DMS 273 (cell line): ENCODE measurements at regions not wholly inside any gene's neighbourhood (a gene's known extent, or its start where the extent isn't known, plus 50 kb on each side); places are given as distances from the start of the nearest gene placed in this dataset.

ENCODE experiments used
- DNase-seq: peaks from one replicate; lab custom pipeline; 2025; ENCODE audit not compliant: unreplicated experiment; lab: John Stamatoyannopoulos, UW

DNA sequence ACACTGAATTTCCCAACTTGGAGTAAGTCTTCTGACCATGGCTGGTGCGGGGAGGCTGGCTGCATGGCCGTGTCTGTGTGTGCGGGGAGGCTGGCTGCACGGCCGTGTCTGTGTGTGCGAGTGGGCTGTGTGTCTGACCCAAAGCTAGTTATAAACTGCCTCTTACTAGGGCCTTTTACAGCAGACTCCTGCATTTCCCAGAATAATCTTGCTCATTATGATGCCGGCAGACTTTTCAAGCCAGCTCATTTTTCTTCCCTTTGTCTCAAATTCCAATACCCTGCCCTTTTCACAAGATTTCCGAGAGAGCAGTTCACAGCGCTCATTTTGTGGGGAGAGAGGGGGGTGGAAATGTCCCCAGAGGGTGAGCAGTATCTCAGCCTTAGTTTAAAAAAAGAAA lies 470.7 kb upstream of the BRINP1 start:
- no peak for DNase-seq

GRCh38 chr9:119838210-119838609 lies 469.0 kb upstream of the BRINP1 start:
- no peak for DNase-seq

DNA sequence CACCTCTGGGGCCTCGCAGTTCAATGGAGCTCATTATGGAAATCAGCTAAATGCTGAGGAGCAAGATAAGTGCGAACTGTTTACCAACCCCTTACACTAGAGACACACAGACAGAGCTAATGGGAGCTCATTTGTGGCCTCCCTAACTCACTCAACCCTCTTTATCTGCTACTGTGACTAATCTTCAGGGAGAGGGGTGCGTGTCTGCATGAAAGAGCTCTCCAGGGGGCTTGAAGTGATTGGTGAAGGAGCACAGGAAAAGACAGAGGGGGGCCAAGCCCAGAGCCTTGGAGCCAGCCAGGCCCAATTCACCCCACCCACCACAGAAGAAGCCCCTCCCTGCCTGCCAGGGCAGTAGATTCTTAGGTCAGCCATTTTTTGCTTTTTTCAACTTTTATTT lies 466.8 kb upstream of the BRINP1 start:
- DNase-seq, result no peak

DNA sequence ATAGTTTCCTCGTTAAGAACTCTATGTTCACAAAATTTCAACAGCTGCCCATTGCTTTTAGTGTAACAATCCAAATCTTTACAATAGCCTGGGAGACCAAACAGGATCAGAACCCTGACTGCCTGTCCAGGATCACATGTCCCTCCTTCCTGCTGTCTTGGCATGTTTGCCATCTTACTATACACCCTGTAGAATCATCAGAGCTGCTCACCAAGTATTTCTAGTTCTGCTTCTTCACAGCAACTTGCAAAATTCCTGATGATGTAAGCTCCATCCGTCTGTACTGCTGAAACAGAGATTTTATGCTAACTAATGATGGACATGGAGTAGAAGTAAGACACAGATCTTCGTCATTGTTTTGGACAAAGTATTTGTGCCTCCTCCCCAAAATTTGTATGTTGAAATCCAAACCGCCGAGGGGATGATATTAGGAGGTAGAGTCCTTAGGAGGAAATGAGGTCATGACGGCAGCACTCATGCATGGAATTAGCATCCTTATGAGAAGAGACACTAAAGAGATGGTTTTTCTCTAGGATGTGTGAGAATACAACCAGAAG lies 464.9 kb upstream of the BRINP1 start:
- no peak for DNase-seq

GRCh38 chr9:119831309-119831708 lies 462.1 kb upstream of the BRINP1 start:
- no peak for DNase-seq

DNA sequence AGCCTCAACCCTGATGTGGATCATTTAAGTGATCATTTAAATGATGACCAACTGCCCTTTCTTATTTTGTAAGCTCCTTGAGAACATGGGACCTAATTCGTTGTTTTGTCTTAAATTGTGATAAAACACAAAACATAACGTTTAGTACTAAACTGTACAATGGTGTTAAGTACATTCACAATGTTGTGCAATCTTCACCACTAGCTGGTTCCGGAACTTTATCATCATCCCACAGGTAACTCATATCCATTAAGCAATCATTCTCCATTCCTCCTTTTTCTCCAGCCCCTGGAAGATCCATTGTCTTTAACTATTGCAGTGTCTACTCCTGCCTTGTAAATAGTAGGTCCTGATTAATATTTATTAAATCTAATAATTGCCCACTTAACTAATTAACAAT lies 460.5 kb upstream of the BRINP1 start:
- no peak for DNase-seq

GRCh38 chr9:119829186-119829585 lies 460.0 kb upstream of the BRINP1 start:
- DNase-seq, result no peak

DNA sequence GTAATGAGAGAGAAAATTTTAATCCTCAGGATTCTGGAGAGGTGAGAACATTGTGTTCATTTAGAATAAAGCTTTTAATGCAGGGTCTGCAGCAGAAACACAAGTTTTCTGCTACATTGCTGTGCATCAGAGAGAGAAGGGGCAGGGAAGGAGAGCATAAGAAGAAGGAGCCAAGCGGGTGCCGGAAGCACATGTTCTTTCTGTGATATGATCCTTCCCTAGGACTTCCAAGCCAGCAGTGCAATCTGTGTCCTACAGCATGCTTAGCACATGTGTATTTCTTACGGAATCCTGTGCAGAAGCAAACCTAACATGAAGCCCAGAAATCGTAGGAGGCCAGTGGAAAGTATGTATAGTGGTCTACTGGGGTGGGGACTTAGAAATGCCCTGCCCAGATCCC lies 458.3 kb upstream of the BRINP1 start:
- DNase-seq, result peak; percentile 6

DNA sequence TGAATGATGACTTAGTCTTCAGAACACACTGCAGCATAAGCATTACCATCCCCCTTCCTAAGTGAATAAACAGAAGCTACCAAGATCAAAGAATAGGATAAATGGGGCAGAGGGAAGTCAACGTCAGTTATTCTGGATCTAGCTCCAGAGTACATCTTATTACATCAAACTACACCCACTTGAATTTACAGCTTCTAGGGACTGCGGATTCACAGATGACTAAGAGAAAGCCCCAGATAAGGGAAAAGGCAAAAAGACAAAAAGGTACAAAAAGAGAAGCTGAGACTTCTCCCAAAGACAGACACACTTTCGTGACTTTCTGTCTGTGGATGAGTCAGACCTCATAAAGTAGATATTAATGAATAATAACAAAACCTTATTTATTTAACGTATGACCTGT lies 457.9 kb upstream of the BRINP1 start:
- no peak for DNase-seq

- DNase-seq, result peak; percentile 25
Measured at GRCh38 chr9:119818726-119819435, 449.6 kb upstream of the BRINP1 start.

GRCh38 chr9:119810645-119811429 lies 441.6 kb upstream of the BRINP1 start:
- DNase-seq, result no peak

- DNase-seq, result no peak
Measured at GRCh38 chr9:119803679-119804078, 434.4 kb upstream of the BRINP1 start.

GRCh38 chr9:119802621-119803020 lies 433.4 kb upstream of the BRINP1 start:
- DNase-seq, result peak; percentile 53

GRCh38 chr9:119802133-119802532 lies 432.9 kb upstream of the BRINP1 start:
- peak; percentile 7 for DNase-seq

GRCh38 chr9:119801311-119801710 lies 432.1 kb upstream of the BRINP1 start:
- no peak for DNase-seq

DNA sequence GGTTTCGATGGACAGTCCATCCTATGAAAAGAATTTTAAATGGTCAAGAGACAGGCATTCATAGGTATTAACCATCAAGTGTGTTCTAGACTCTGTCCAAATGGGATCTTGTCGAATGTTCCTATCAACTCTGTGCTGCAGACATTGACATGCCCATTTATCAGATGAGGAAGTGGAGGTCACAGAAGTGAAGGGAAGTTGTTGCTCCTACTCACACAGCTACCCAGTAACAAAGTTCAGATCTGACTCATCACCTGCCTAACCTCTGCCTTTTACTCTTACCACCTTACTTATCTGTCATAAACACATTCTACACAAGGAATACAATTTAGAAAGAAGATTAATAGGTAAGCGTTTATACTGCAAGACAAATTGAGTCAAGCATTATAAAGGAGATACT lies 426.2 kb upstream of the BRINP1 start:
- no peak for DNase-seq

GRCh38 chr9:119794836-119795235 lies 425.6 kb upstream of the BRINP1 start:
- peak; percentile 66 for DNase-seq

DNA sequence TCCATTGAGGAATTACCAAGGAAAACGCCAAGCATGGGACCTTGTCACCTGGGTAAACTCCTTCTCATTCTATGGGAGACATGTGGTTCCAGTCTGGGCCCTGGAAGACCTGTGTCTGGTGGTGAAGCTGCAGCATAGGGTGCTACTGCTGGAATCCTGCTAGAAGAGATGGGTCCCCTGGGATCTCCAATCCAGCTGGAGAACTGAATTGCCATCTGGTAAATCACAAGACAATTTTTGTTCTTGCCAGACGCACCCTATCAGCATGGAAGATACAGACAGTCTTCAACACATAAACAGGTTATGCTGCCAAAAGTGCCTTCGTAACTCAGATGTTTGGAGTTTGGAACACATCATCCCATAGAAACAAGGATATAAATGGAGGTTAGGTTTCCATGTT lies 424.0 kb upstream of the BRINP1 start:
- peak; percentile 85 for DNase-seq

DNA sequence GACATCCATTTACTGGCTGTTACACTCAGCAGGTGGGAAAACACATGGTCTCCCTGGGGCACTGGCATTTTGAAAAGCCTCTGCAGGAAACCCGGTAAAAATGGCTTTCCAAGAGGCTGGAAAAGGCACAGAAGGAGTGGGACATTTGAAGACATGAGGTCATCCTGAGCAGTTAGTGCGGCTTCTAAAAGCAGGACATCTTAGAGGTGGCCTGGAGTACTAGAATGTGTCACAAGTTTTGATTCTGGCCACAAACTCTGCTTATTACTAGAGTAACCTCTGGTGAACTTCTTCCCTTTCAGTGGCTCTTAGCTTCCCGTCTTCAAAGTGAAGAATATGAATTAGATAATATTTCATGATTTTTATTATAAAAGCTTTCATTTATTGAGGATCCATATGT lies 423.0 kb upstream of the BRINP1 start:
- no peak for DNase-seq

DNA sequence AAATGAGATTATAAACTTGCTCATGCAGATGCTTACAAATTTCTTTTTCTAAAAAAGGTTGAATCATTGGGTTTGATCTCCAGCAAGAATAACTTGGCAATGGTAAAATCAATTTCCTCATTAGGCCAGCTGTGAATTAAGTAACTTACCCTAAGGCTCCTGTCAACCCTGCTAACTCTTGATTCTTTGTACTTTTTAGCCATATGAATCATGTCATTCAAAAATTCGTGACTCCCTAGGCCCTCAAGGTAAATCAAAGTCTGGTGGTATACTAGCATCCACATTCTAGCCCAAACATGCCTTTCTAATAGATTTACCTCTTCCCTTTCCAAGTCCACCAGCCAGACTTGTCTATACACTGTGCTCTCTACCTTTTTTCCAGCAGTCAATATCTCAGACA lies 420.8 kb upstream of the BRINP1 start:
- DNase-seq, result no peak

DNA sequence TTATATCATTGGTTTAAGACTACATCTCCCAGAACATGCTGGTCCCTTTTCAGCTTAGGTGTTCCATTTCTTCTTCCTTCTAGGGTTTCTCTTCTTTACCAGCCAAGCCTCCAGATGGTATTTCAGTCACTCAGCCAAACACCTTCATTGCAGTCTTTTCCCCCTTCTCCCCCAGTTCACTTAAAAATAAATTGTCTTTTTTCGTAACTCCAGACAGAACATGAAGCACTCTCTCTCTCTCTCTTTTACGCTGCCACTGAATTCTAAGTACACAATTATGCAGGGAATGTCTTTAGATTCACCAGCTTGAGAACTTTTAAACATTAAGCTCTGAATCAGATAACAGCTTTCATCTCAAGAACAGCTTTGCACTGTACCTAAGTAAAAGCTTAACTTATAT lies 419.7 kb upstream of the BRINP1 start:
- DNase-seq, result peak; percentile 33

GRCh38 chr9:119781886-119782285 lies 412.7 kb upstream of the BRINP1 start:
- DNase-seq, result no peak
